Testis (tissue), 2 donors: ENCODE measurements at regions not wholly inside any gene's neighbourhood (a gene's known extent, or its start where the extent isn't known, plus 50 kb on each side); places are given as distances from the start of the nearest gene placed in this dataset.

Source experiments
- CTCF ChIP-seq, 3 experiments: fragments of 450-650 bp in 2 of 3; fragments of 200-600 bp in 1 of 3; sonication (generic) in 1 of 3; IDR thresholded peaks; one replicate each; pipeline ENCODE4 v1.5.1; 2016 to 2019; ENCODE audit warnings: antibody characterized with exemption in 3 of 3, mild to moderate bottlenecking in 2 of 3, moderate library complexity in 1 of 3
- POLR2A ChIP-seq: fragments of 450-650 bp; IDR thresholded peaks from one replicate; pipeline ENCODE4 v1.6.1; 2017; ENCODE audit warnings: antibody characterized with exemption, mild to moderate bottlenecking, moderate library complexity

DNA sequence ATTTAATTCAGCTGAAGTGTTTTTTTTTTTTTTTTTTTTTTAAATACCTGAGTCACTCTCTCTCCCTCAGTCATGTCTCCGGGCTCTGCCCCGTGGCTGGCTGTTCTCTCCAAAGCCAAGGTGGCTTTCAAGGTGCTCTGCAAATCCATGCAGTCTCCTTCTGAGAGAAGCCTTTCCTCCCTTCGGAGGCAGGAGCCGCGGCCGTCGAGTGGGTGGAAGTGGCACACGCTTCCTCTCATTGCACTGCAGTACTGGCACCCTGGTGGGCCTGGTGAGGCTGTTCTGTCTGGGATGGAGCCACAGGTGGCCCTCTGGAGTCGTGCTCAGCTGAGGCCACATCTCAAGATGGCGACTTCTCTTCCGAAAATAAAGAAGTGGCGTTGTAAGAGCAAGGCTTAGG is 221.8 kb downstream of the GLRX3 start:
- TF ChIP-seq CTCF (IDR thresholded peaks at IDR 0.05) (no peak), POLR2A (no peak)
